HepG2 (cell line): ENCODE measurements at regions not wholly inside any gene's neighbourhood (a gene's known extent, or its start where the extent isn't known, plus 50 kb on each side); places are given as distances from the start of the nearest gene placed in this dataset.

Source experiments
- ATAC-seq: fragments of 200-7000 bp; cut with Tn5 transposase; 3 replicates; pipeline ENCODE4 v1.9.1; 2020; ENCODE audit warnings: mild to moderate bottlenecking, moderate library complexity
- BruUV-seq: library from RNA; stranded (reverse); fragments of 400-500 nt; replicated peaks from 2 replicates; lab custom pipeline; 2021; lab: Mats Ljungman, UMichigan
- CTCF ChIA-PET: fragments of 300-600 bp; formaldehyde crosslinking; extraction: SDS; loops from one replicate; lab custom pipeline; 2021; ENCODE audit warnings: low total read pairs, inconsistent platforms, low intra/inter-chr PET ratio; lab: Yijun Ruan, JAX
- POLR2A ChIA-PET: fragments of 350-600 bp; sonication (Branson Sonifier 250); formaldehyde crosslinking; loops from one replicate; lab custom pipeline; 2020; ENCODE audit warnings: antibody characterized with exemption, inconsistent platforms; lab: Yijun Ruan, JAX
- DNase-seq: peaks from one replicate; pipeline ENCODE4 v3.0.0-alpha.2; 2015; ENCODE audit warnings: low spot score
- FAIRE-seq: peaks from 3 replicates; lab custom pipeline; 2011; peaks lifted over from hg19 to GRCh38; lab: Jason Lieb, UNC
- H2AFZ ChIP-seq: one replicate; pipeline ENCODE4 v1.6.1; 2011; ENCODE audit warnings: low read length, inconsistent platforms
- H3K27ac ChIP-seq: fragments of 300-600 bp; 3 replicates; pipeline ENCODE4 v1.8.0; 2011; ENCODE audit warnings: mixed run types, mild to moderate bottlenecking, mixed read lengths, low read length, inconsistent platforms; ENCODE audit not compliant: insufficient read depth; ENCODE audit errors: extremely low read length
- H3K27me3 ChIP-seq, 2 experiments: fragments of 200-600 bp in 1 of 2; 2 replicates in 1 of 2; 3 replicates in 1 of 2; pipeline versions ENCODE4 v1.6.0 to v1.8.0; 2011; ENCODE audit warnings: low read length in 2 of 2, mild to moderate bottlenecking in 2 of 2, moderate library complexity in 2 of 2, inconsistent platforms in 1 of 2; ENCODE audit not compliant: insufficient read depth in 2 of 2, control insufficient read depth in 1 of 2
- H3K36me3 ChIP-seq, 2 experiments: fragments of 200-600 bp in 1 of 2; replicated peaks in 1 of 2; 2 replicates in 1 of 2; 3 replicates in 1 of 2; pipeline versions ENCODE4 v1.5.1 to v1.8.0; 2011; ENCODE audit warnings: low read length in 2 of 2, inconsistent platforms in 1 of 2; ENCODE audit not compliant: insufficient read depth in 2 of 2, control insufficient read depth in 1 of 2
- H3K4me1 ChIP-seq: 2 replicates; pipeline ENCODE4 v1.5.1; 2012; ENCODE audit warnings: low read length, inconsistent platforms; ENCODE audit not compliant: insufficient read depth
- H3K4me2 ChIP-seq: 2 replicates; pipeline ENCODE4 v1.6.0; 2011; ENCODE audit warnings: low read depth, low read length, inconsistent platforms
- H3K4me3 ChIP-seq, 3 experiments: fragments of 200-600 bp in 1 of 3; sonication (generic), shearing (Covaris generic) in 1 of 3; replicated peaks in 1 of 3; 2 replicates each; pipeline ENCODE4 v1.5.1; 2011 to 2016; ENCODE audit warnings: low read length in 3 of 3, inconsistent platforms in 2 of 3, low read depth in 2 of 3, mild to moderate bottlenecking in 2 of 3, control low read depth in 1 of 3, mixed read lengths in 1 of 3; ENCODE audit not compliant: insufficient read depth in 1 of 3
- H3K79me2 ChIP-seq: one replicate; pipeline ENCODE4 v1.6.1; 2011; ENCODE audit warnings: low read length, inconsistent platforms; ENCODE audit not compliant: insufficient read depth
- H3K9ac ChIP-seq: 2 replicates; pipeline ENCODE4 v1.6.0; 2011; ENCODE audit warnings: mild to moderate bottlenecking, low read depth, low read length, inconsistent platforms; ENCODE audit not compliant: insufficient read depth
- H3K9me3 ChIP-seq: 2 replicates; pipeline ENCODE4 v1.5.1; 2012; ENCODE audit warnings: mild to moderate bottlenecking, low read length
- H4K20me1 ChIP-seq: 2 replicates; pipeline ENCODE4 v1.6.0; 2011; ENCODE audit warnings: inconsistent platforms, mild to moderate bottlenecking, low read length, moderate library complexity; ENCODE audit not compliant: insufficient read depth
- ARHGAP35 ChIP-seq: sonication (generic); formaldehyde crosslinking; IDR thresholded peaks from 2 replicates; pipeline ENCODE4 v1.9.0; 2022; ENCODE audit warnings: mild to moderate bottlenecking, inconsistent platforms, moderate library complexity, missing genetic modification reagents, borderline replicate concordance
- ARID2 ChIP-seq: sonication (generic); formaldehyde crosslinking; IDR thresholded peaks from 2 replicates; pipeline ENCODE4 v1.8.1; 2022; ENCODE audit warnings: mild to moderate bottlenecking, missing genetic modification reagents, borderline replicate concordance
- KLF12 ChIP-seq: sonication (generic); formaldehyde crosslinking; IDR thresholded peaks from 2 replicates; pipeline ENCODE4 v1.4.0; 2020; ENCODE audit warnings: missing genetic modification reagents, borderline replicate concordance
- KLF6 ChIP-seq: IDR thresholded peaks from 2 replicates; pipeline ENCODE4 v1.8.0; 2016; ENCODE audit warnings: missing biosample characterization, missing genetic modification reagents
- MLXIP ChIP-seq: sonication (generic); formaldehyde crosslinking; IDR thresholded peaks from 2 replicates; pipeline ENCODE4 v1.9.0; 2021; ENCODE audit warnings: missing genetic modification reagents, borderline replicate concordance
- NFKB2 ChIP-seq: sonication (generic); formaldehyde crosslinking; IDR thresholded peaks from 2 replicates; pipeline ENCODE4 v1.4.0; 2020; ENCODE audit warnings: missing genetic modification reagents, borderline replicate concordance
- NPAS2 ChIP-seq: sonication (generic); formaldehyde crosslinking; IDR thresholded peaks from 2 replicates; pipeline ENCODE4 v1.8.0; 2022; ENCODE audit warnings: mild to moderate bottlenecking, missing genetic modification reagents, borderline replicate concordance
- PLSCR1 ChIP-seq: sonication (generic); formaldehyde crosslinking; IDR thresholded peaks from 2 replicates; pipeline ENCODE4 v1.5.0; 2020; ENCODE audit warnings: missing genetic modification reagents, mild to moderate bottlenecking, borderline replicate concordance
- ZBTB49 ChIP-seq: sonication (generic); formaldehyde crosslinking; IDR thresholded peaks from 2 replicates; pipeline ENCODE4 v1.4.0; 2020; ENCODE audit warnings: missing genetic modification reagents, borderline replicate concordance
- ZNF276 ChIP-seq: sonication (generic); formaldehyde crosslinking; IDR thresholded peaks from 2 replicates; pipeline ENCODE4 v1.4.0; 2020; ENCODE audit warnings: mild to moderate bottlenecking, low read depth, missing genetic modification reagents
- ZNF337 ChIP-seq: sonication (generic); formaldehyde crosslinking; IDR thresholded peaks from 2 replicates; pipeline ENCODE4 v1.5.1; 2020; ENCODE audit warnings: missing genetic modification reagents, low read depth, mild to moderate bottlenecking, borderline replicate concordance
- WGBS: methylation state at CpG from one replicate; pipeline ENCODE4 v1.1.6; 2017; ENCODE audit warnings: low lambda C conversion rate; 5-methylcytosine and 5-hydroxymethylcytosine counted together
- in situ Hi-C: cut with HindIII; loops from 2 replicates; pipeline ENCODE4 v1.10.0; 2017; ENCODE audit warnings: low pct_unique_long_range_greater_than_20kb; ENCODE audit not compliant: extremely low pct_ligation_motif_present
- intact Hi-C: fragments of 100-400 bp; cut with micrococcal nuclease; formaldehyde crosslinking; loops from one replicate; pipeline ENCODE4 v1.10.0; 2022; ENCODE audit not compliant: unreplicated experiment

- ATAC-seq = no peak
- H3K79me2 ChIP-seq = no peaks in the 10 kb centered on the region
- BruUV-seq = no TSS peak
- intact Hi-C loops (no loop called here), in situ Hi-C loops (no loop called here)
- WGBS = 49% methylated on average over 4 of the region's 4 CpGs
- DNase-seq = no peak
- no peak overlapping the region for H3K4me3 ChIP-seq
- FAIRE-seq = no peak
- H3K27me3 ChIP-seq = peaks cover 0 to 18% of the 10 kb centered on the region in 2 experiments; a peak in 1 of 5 replicates
- TF ChIP-seq ZNF276 (CRISPR knock-in tag) (no peak), ZNF337 (no peak), ARID2 (CRISPR knock-in tag) (no peak), KLF6 (CRISPR knock-in tag) (no peak), NFKB2 (CRISPR knock-in tag) (no peak), KLF12 (CRISPR knock-in tag) (no peak), PLSCR1 (no peak), MLXIP (CRISPR knock-in tag) (no peak), ARHGAP35 (CRISPR knock-in tag) (no peak), NPAS2 (CRISPR knock-in tag) (no peak), ZBTB49 (CRISPR knock-in tag) (no peak)
- H3K27ac ChIP-seq = no peak overlapping the region
- no peak overlapping the region for H2AFZ ChIP-seq
- no peaks in the 10 kb centered on the region for H3K4me1 ChIP-seq
- no peaks in the 10 kb centered on the region for H3K36me3 ChIP-seq
- H3K9me3 ChIP-seq = no peaks in the 10 kb centered on the region
- H4K20me1 ChIP-seq = no peaks in the 10 kb centered on the region
- ChIA-PET POLR2A (no interaction called here), CTCF (no interaction called here)
- no peak overlapping the region for H3K4me2 ChIP-seq
- H3K9ac ChIP-seq = no peak overlapping the region
Observed at GRCh38 chr9:16157651-16158050, 604.8 kb downstream of the CCDC171 start.
